OCI-LY3 (cell line): ENCODE measurements at regions not wholly inside any gene's neighbourhood (a gene's known extent, or its start where the extent isn't known, plus 50 kb on each side); places are given as distances from the start of the nearest gene placed in this dataset.

Experiments used
- EZH2phosphoT487 ChIP-seq: fragments of 200-600 bp; shearing (Covaris generic); IDR thresholded peaks from 2 replicates; pipeline ENCODE4 v1.6.1; 2018; ENCODE audit warnings: antibody characterized with exemption, mixed run types, low read depth
- TF ChIP-seq, protein P1 (sequence below): fragments of 200-600, 300-600 bp; sonication (generic); IDR thresholded peaks from 2 replicates; pipeline ENCODE4 v1.5.1; 2014; ENCODE audit warnings: antibody characterized with exemption, low read length, low read depth

GRCh38 chr10:107215681-107216080 lies 51.2 kb upstream of the SORCS1 start:
- TF ChIP-seq, protein P1, sequence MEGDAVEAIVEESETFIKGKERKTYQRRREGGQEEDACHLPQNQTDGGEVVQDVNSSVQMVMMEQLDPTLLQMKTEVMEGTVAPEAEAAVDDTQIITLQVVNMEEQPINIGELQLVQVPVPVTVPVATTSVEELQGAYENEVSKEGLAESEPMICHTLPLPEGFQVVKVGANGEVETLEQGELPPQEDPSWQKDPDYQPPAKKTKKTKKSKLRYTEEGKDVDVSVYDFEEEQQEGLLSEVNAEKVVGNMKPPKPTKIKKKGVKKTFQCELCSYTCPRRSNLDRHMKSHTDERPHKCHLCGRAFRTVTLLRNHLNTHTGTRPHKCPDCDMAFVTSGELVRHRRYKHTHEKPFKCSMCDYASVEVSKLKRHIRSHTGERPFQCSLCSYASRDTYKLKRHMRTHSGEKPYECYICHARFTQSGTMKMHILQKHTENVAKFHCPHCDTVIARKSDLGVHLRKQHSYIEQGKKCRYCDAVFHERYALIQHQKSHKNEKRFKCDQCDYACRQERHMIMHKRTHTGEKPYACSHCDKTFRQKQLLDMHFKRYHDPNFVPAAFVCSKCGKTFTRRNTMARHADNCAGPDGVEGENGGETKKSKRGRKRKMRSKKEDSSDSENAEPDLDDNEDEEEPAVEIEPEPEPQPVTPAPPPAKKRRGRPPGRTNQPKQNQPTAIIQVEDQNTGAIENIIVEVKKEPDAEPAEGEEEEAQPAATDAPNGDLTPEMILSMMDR = no peak
- TF ChIP-seq EZH2phosphoT487 = no peak
